Small intestine (tissue), 7 donors: ENCODE measurements at regions not wholly inside any gene's neighbourhood (a gene's known extent, or its start where the extent isn't known, plus 50 kb on each side); places are given as distances from the start of the nearest gene placed in this dataset.
A peak's percentile ranks its signal among the peaks of the same experiment; 100 is the strongest.

Experiments used
- DNase-seq, 2 donors: peaks; one replicate each; pipeline versions ENCODE4 v3.0.0 to v3.0.0-alpha.2; 2013
- FAIRE-seq: peaks from 2 replicates; lab custom pipeline; 2012; peaks lifted over from hg19 to GRCh38; lab: Jason Lieb, UNC
- H3K27ac ChIP-seq, 3 donors: one replicate each; pipeline ENCODE4 v1.5.1; 2013; ENCODE audit warnings: low read length in 2 of 3, mild to moderate bottlenecking in 2 of 3, control low read depth in 1 of 3, inconsistent platforms in 1 of 3, low read depth in 1 of 3, moderate library complexity in 1 of 3
- H3K27me3 ChIP-seq, 3 donors: one replicate each; pipeline ENCODE4 v1.6.1; 2013; ENCODE audit warnings: low read length in 3 of 3, inconsistent platforms in 1 of 3; ENCODE audit not compliant: control insufficient read depth in 3 of 3, insufficient read depth in 3 of 3
- H3K36me3 ChIP-seq, 3 donors: one replicate each; pipeline ENCODE4 v1.6.1; 2013; ENCODE audit warnings: low read length in 3 of 3, inconsistent platforms in 1 of 3, low read depth in 1 of 3, mild to moderate bottlenecking in 1 of 3, moderate library complexity in 1 of 3; ENCODE audit not compliant: control insufficient read depth in 3 of 3, insufficient read depth in 2 of 3
- H3K4me1 ChIP-seq, 3 donors: one replicate each; pipeline ENCODE4 v1.6.1; 2013; ENCODE audit warnings: low read length in 2 of 3, inconsistent platforms in 1 of 3, low read depth in 1 of 3, mild to moderate bottlenecking in 1 of 3, moderate library complexity in 1 of 3; ENCODE audit not compliant: control insufficient read depth in 3 of 3, insufficient read depth in 2 of 3
- H3K4me3 ChIP-seq, 3 donors: one replicate each; pipeline ENCODE4 v1.5.1; 2013; ENCODE audit warnings: low read length in 3 of 3, control low read depth in 1 of 3, inconsistent platforms in 1 of 3, low read depth in 1 of 3, mild to moderate bottlenecking in 1 of 3, moderate library complexity in 1 of 3
- H3K9me3 ChIP-seq, 2 donors: one replicate each; pipeline ENCODE4 v1.6.1; 2013; ENCODE audit warnings: low read depth in 1 of 2, low read length in 1 of 2; ENCODE audit not compliant: control insufficient read depth in 2 of 2, insufficient read depth in 1 of 2
- WGBS, 3 donors: extraction: QIAGEN DNeasy Blood & Tissue Kit; methylation state at CpG; one replicate each; pipeline ENCODE4 v1.1.7; 2013; 5-methylcytosine and 5-hydroxymethylcytosine counted together
- donor health status: healthy with polysubstance abuse.
- donor health status: control.
- donor health status: control.
- donor health status: Bipolar disorder and iron deficiency.
- donor health status: healthy.

GRCh38 chr5:165000479-165001190 lies 1495.2 kb downstream of the MAT2B start:
- H3K27ac ChIP-seq = no peak overlapping the region
- H3K4me3 ChIP-seq = no peak overlapping the region
- no peak for DNase-seq
- H3K36me3 ChIP-seq = no peaks in the 10 kb centered on the region
- no peaks in the 10 kb centered on the region for H3K27me3 ChIP-seq
- 75 to 85% (median 85%) methylated on average over 5 of the region's 5 CpGs for WGBS, 3 donors
- H3K4me1 ChIP-seq = peaks cover 0 to 5% (median 0%) of the 10 kb centered on the region in 3 donors
- no peaks in the 10 kb centered on the region for H3K9me3 ChIP-seq
- FAIRE-seq = no peak

GRCh38 chr5:165003283-165003682 lies 1497.9 kb downstream of the MAT2B start:
- FAIRE-seq (no peak), DNase-seq (peak; percentile 17 to 34)
- Histone ChIP-seq H3K27me3 (no peaks in the 10 kb centered on the region), H3K27ac (no peak overlapping the region), H3K4me1 (peaks cover 0 to 5% (median 0%) of the 10 kb centered on the region in 3 donors), H3K36me3 (no peaks in the 10 kb centered on the region), H3K9me3 (no peaks in the 10 kb centered on the region), H3K4me3 (no peak overlapping the region)
- WGBS, 3 donors = 17 to 50% (median 32%) methylated on average over 3 of the region's 3 CpGs

- Histone ChIP-seq H3K4me3 (no peak overlapping the region), H3K4me1 (peaks cover 0 to 5% (median 0%) of the 10 kb centered on the region in 3 donors), H3K9me3 (no peaks in the 10 kb centered on the region), H3K27ac (no peak overlapping the region), H3K36me3 (no peaks in the 10 kb centered on the region), H3K27me3 (no peaks in the 10 kb centered on the region)
- FAIRE-seq (no peak), DNase-seq (no peak)
- WGBS, 3 donors = 84 to 89% (median 85%) methylated on average over 2 of the region's 2 CpGs
Measured at GRCh38 chr5:165004175-165004574, 1498.8 kb downstream of the MAT2B start.

- no peak for DNase-seq
- WGBS, 3 donors = 79 to 88% (median 80%) methylated on average over 5 of the region's 5 CpGs
- Histone ChIP-seq H3K27ac (no peak overlapping the region), H3K9me3 (no peaks in the 10 kb centered on the region), H3K36me3 (no peaks in the 10 kb centered on the region), H3K4me3 (no peak overlapping the region), H3K27me3 (no peaks in the 10 kb centered on the region), H3K4me1 (no peaks in the 10 kb centered on the region)
- no peak for FAIRE-seq
Measured at GRCh38 chr5:165014439-165014838, 1509.0 kb downstream of the MAT2B start.

GRCh38 chr5:165015126-165015525 lies 1509.7 kb downstream of the MAT2B start:
- 59 to 76% (median 72%) methylated on average over 2 of the region's 2 CpGs for WGBS, 3 donors
- Histone ChIP-seq H3K4me3 (no peak overlapping the region), H3K27ac (no peak overlapping the region), H3K4me1 (no peaks in the 10 kb centered on the region), H3K36me3 (no peaks in the 10 kb centered on the region), H3K27me3 (no peaks in the 10 kb centered on the region), H3K9me3 (no peaks in the 10 kb centered on the region)
- no peak for DNase-seq
- no peak for FAIRE-seq

GRCh38 chr5:165015547-165015946 lies 1510.1 kb downstream of the MAT2B start:
- 57 to 72% (median 69%) methylated on average over 4 of the region's 4 CpGs for WGBS, 3 donors
- no peaks in the 10 kb centered on the region for H3K4me1 ChIP-seq
- no peaks in the 10 kb centered on the region for H3K27me3 ChIP-seq
- H3K4me3 ChIP-seq = no peak overlapping the region
- no peak overlapping the region for H3K27ac ChIP-seq
- FAIRE-seq (no peak), DNase-seq (no peak)
- H3K9me3 ChIP-seq = no peaks in the 10 kb centered on the region
- no peaks in the 10 kb centered on the region for H3K36me3 ChIP-seq

- Histone ChIP-seq H3K4me1 (no peaks in the 10 kb centered on the region), H3K27ac (no peak overlapping the region), H3K9me3 (no peaks in the 10 kb centered on the region), H3K27me3 (no peaks in the 10 kb centered on the region), H3K4me3 (no peak overlapping the region), H3K36me3 (no peaks in the 10 kb centered on the region)
- no peak for FAIRE-seq
- 84 to 92% (median 91%) methylated on average over 1 of the region's 1 CpG for WGBS, 3 donors
- DNase-seq = no peak
Measured at GRCh38 chr5:165026971-165027370, 1521.6 kb downstream of the MAT2B start.

- WGBS, 3 donors = 44 to 56% (median 44%) methylated on average over 2 of the region's 2 CpGs
- no peak for FAIRE-seq
Measured at GRCh38 chr5:165028356-165028755, 1522.9 kb downstream of the MAT2B start.

More at GRCh38 chr5:165028356-165028755, 1522.9 kb downstream of the MAT2B start:
- DNase-seq = no peak
- H3K27me3 ChIP-seq = no peaks in the 10 kb centered on the region
- H3K4me3 ChIP-seq = no peak overlapping the region
- no peaks in the 10 kb centered on the region for H3K36me3 ChIP-seq
- H3K27ac ChIP-seq = no peak overlapping the region
- H3K9me3 ChIP-seq = no peaks in the 10 kb centered on the region
- no peaks in the 10 kb centered on the region for H3K4me1 ChIP-seq
